ENCODE measurements at regions not wholly inside any gene's neighbourhood (a gene's known extent, or its start where the extent isn't known, plus 50 kb on each side); places are given as distances from the start of the nearest gene placed in this dataset.

DNA sequence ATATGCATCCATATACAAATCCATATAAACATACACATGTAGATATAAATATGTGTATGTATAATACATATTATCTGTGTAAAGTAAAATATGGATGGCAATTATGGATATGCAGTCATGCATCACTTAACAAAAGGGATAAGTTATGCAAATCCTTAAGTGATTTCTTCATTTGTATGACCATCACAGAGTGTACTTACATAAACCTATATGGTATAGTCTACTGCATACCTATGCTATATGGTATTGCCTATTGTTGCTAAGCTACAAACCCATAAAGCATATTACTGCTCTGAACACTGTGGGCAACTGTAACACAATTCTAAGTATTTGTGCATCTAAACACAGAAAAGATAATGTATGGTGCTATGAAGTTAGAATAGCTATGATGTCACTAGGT is 227.2 kb downstream of the SLC6A15 start:
- no peak for DNase-seq

DNA sequence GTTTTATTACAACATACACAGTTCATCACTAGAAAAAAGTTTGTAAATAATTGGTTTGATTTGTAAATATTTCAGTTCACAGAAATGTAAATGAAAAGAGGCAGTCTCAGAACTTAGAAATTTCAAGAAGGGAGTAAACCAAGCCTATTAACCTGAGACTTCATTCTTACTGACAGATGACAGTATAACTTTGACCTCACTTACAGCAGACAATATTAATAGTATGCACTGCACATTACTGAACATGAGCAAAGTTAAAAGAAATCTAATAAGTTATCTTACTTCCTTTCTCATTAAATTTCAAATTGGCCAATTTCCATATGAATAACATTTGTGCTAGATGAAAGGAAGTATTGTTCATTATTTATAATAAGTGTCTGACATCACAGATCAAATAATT is 235.8 kb downstream of the SLC6A15 start:
- DNase-seq = no peak

DNA sequence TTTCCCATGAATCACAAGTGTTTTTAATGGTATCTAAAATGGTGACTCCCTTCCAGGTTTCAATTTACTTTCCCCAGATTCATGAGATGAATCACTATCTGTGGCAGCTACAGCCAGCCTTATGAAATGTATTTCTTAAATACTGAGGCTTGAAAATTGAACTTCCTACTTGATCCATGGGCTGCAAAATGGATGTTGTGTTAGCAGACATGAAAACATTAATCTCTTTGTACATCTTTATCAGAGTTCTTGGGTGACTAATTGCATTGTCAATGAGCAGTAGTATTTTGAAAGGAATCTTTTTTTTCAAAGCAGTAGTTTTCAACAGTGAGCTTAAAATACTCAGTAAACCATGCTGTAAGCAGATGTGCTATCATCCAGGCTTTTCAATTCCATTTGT is 250.8 kb downstream of the SLC6A15 start:
- no peak for DNase-seq

DNA sequence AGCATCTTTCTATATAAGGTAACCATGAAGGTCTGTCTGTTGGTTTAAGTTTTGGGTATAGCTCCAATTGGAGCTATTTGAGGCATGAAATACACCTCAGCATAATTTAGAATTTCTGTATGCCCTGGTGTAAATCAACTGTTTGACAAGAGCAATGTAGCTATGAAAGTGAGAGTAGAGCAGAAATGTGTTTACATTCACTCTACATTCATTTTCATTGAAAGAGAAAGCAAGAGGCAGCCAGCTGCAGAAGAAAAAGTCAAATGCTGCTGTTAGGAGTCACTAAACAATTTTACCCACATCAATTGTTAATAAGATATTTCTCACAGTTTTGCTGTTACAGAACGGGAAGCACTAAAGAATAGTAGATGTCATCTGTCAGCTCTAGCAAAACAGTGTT is 252.5 kb downstream of the SLC6A15 start:
- DNase-seq = no peak

DNA sequence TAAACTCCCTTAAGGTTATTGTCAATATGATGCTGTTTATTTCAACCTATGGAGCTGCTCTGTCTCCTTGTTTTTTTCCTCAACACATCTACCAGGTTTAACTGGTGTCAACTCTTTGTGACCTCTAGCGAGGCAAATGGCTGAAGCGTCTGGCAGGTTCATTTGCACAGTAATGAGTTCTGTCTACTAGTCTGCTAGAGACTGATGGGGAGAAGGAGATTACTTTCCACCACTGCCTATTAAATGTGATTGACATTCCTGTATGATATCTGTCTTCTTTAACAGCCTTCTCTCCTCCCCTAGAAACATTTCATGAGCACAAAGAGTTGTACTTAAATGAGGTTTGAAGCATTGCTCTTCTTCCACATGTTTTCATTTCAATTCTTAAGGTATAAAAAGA is 253.7 kb downstream of the SLC6A15 start:
- no peak for DNase-seq

DNA sequence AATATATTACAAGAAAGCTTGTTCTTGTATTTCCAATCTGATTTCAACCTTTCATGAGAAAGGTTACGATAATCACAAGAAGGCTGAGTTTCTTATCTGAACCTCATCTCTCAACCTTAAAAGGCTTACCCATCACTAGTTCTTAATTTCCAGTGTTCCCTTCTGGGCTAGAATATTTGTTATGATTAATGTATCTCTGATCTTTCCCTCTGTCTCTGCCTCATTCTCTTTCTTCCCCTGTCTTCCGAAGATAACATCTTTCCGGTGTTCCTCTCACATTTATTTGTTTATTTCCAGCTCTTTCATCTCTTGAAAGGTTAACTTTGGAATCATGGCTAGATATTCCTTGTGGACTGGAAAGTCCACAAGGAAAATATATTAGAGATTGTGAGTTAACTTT is 255.9 kb downstream of the SLC6A15 start:
- DNase-seq = no peak

DNA sequence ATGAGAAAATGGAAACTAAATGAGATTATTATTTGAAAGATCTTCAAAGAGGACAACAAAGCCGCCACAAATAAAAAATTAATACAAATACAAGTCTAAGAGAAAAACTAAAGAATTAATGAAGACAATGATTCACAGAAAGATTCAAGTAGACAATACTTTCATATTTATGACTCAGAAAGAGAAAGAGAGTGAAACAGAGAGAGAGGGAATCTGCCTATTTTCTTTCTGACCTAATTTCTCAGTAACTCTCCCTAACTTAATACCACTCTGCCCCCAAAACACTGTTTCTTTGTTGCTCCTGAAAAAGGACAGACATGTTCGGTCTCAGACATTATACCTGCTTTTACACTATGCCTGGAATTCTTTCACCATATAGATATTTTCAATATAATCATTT is 259.1 kb downstream of the SLC6A15 start:
- DNase-seq = no peak

DNA sequence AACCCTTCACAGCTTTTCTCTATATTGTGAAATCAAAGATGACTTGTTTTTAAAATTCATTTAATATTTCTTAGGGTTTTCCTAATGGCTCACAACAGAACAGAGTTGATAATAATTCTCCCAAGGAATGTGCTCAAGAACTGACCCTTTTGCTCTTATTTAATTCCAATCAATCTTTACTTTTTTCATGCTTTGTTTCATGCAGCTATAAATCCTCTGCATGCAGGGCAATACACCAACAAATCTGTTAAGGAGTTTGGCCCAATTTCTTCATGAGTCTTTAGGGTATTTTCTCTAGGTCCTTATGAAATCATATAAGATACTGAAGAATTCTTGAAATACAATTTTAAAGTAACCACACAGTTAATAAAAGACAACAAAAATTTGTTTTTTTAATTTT is 264.2 kb downstream of the SLC6A15 start:
- DNase-seq = no peak

DNA sequence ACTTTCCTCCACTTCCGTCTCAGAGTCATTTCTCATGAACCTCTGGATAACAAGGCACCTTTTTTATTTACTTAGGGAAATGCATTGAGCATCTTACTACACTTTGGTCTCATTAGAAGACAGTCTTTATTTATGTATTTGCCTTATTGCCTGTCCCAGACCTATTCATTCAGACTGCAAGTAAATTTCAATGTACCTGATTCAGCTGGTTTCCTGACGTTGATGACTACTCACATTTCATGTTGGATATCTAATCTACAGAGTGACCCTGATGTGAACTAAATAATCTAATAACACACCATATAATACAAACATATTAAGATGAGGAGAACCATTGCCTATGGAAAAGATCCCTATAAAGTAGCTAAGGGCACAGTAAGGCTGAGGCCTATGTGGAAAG is 267.7 kb downstream of the SLC6A15 start:
- no peak for DNase-seq

DNA sequence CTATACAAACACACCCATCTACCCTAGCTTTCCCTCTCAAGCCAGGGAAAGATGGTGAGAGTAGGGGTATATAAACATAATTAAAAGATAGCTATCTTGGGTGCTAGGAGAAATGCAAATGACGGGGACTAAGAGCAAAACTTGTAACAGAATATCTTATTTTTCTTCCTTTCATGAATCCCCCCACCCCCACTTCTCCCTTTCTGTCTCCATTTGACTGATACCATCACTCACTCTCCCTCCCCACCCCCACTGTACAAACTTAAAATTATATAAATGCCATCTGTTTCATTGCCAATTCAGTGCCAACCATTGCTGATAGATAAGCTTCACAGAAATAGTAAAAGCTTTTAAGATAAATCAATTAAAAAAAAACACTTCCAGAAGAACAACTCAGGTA is 268.6 kb downstream of the SLC6A15 start:
- no peak for DNase-seq

DNA sequence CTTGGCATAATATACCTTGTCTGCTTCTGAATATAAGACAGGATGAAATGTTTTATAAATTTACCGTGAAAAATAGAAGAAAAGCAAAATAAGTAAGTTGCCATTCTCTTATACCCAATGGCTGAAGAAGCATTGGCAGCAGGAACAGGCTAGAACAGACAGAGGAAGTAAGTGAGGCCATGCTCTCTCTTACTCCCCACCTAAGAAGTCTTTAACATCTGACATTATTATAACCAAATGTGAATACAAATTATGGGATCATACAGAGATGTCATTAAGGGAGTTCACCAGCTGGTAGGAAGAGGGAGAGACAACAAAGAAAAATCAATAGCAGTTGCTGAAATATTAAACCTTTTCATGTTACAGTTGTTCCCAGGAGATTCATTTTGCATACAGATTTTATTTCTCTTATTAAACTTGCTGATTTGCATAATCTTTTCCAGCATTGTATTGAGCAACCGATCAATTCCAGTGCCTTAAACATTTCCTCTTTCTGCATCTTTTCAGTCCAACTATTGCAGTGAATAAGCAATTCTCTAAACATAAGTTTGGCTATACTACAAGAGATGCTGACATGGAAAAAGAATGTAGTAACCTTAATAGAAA is 270.6 kb downstream of the SLC6A15 start:
- DNase-seq = no peak

DNA sequence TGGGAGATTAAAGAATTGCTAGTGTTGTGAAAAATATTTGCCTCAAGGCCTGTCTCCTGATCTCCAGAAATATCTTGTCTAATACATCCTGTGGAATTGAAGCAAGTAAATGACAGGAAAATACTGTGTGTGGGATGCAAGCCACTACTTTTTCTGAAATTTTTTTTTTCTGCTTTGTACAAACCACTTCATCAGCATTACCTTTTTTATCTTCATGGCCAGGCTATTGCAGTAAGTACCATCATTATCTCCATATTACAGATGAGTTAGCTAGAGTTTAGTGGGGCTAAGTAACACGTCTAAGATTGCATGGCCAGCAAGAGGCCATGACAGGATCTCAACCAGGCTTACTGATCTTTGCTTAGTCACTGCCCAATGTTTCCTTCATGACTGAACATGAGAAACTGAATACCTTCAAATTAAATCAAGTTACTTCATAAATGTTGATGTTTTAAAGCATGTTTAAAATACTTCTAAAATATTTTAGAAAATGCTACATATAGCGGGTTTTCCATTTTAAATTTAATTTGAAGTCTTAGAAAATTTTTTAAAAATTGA is 273.7 kb downstream of the SLC6A15 start:
- DNase-seq = no peak

DNA sequence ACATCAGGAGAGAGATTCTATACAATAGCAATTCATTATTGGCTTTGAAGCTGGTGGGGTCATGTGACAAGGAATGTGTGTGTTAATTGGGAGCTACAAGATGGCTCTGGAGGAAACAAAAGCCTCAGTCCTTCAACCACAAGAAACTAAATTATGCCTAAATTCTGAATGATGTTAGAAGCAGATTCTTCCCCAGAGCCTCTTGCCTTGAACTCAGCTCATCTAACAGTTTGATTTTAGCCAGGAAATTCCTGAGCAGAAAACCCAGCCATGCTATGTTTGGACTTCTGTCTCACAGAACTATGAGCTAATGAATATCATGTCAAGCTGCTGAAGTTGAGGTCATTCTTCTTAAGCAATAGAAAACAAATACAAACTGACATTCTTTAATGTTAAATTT is 274.7 kb downstream of the SLC6A15 start:
- DNase-seq = no peak

DNA sequence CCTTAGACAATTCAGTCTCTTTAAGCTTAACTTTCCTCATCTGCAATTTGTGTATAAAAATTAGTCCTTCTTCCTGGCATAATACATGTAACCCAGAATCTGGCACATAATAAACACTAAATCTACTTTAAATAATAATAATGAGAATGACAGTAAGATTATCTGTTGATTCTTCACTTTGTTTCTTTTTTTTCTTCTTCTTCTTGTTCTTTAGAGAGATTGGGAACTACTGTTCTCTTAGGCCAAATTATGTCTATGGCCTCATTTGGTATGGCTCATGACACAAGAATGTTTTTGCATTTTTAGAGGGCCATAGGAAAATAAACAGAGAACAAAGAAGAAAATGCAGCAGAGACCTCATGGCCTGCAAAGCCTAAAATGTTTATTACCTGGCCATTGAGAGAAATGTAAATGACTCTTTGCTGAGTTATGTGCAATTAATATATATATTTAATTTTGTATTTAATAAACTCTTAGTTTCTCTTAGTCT is 275.8 kb downstream of the SLC6A15 start:
- DNase-seq = no peak

DNA sequence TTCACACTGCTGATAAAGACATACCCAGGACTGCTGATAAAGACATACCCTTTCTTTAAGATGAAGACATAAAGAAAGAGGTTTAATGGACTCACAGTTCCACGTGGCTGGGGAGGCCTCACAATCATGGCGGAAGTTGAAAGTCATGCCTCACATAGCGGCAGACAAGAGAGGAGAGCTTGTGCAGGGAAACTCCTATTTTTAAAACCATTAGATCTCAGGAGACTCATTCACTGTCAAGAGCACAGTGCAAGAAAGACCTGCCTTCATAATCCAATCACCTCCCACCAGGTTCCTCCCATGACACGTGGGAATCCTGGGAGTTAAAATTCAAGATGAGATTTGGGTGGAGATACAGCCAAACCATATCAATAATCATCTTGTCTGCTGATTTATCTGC is 278.1 kb downstream of the SLC6A15 start:
- no peak for DNase-seq

DNA sequence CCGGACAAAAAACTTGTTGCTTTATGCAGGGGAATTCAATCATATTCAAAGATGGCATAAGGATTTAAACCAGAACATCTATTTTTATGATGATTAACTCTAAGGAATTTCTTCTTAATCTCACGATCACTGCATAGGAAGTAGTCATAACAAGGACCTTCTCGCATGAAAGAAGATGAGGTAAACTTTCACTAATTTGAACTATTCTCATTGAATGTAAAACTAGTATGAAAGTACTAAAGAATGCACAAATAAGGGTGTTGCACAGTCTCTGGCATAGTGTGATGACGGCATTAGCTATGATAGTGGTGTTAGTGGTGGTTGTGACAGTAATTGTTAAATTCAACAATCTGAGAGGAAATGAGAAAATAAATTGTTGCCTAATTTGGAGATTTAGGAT is 280.0 kb downstream of the SLC6A15 start:
- no peak for DNase-seq

DNA sequence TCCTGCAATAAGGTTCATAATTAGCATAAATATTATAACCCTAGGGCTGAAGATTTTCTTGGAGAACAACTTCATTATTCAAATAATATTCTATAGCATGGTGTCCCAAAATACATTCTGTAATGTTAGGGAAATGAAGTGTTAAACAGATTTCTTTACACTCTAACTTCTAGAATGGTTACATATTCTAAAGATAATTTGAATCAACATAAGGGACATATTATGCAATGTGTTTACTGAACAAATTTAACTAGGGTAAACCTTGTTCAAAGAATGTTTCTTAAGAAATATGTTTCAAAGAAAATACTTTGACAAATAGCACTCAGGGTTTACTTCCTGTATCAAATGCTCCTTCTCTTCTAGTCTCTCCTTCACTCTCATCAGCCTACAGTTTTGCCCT is 281.6 kb downstream of the SLC6A15 start:
- no peak for DNase-seq

DNA sequence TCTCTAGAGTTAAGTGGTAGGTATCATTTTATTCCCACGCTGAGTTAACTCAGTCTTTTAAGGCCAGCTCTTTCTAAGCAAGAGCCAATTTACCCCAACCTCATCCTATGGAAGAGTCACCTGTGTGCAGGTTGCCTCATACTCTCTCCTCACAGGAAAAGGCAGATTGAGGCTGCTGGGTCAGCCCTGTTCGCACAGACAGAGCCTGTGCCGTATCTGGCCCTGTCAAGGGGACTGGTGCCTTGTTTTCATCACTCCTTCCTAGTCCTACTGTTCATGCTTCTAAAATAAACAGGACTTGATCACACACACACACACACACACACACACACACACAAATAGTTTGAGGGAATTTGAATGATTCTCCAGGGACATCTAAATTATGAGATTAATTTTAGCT is 285.0 kb downstream of the SLC6A15 start:
- no peak for DNase-seq

DNA sequence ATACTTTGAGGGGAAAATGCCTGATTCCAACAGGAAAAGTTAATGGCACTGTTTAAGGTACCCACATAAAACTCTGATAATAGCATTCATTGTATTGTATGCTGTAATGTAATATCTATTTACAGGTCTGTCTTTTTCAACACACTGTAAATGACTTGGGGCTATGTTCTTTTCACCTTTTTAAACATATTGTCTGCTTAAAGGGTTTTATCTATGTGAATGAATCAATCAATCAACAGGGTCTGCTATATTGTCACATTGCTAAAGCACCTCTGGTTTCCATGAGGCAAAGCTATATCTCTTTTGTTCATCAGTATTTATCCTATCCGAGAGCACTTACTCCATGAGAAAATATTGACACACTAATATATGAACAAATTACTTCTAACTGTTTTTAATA is 288.0 kb downstream of the SLC6A15 start:
- DNase-seq = no peak

DNA sequence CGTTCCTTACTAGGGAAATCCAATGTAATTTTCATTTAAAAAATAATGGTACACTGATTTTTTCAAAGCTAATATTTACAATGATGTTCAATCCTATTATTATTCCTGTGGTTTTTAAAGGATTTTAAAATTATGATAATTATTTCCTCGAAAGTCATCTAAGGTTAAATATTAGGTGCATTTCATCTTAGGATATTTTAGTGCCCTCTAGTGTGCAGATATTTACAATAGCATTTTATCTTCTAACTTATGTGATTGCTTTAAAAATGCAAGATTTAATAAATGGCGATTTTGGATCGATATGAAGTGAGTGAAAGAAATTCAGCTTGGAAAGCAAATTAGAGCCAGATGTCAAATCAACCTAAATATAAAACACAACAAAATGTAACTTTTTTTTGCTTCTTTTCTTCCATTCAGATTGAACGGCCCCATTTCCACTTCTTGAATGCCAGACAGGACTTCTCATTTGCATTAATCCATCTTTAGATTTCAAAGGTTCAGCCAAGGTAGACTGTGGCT is 293.5 kb downstream of the SLC6A15 start:
- no peak for DNase-seq

DNA sequence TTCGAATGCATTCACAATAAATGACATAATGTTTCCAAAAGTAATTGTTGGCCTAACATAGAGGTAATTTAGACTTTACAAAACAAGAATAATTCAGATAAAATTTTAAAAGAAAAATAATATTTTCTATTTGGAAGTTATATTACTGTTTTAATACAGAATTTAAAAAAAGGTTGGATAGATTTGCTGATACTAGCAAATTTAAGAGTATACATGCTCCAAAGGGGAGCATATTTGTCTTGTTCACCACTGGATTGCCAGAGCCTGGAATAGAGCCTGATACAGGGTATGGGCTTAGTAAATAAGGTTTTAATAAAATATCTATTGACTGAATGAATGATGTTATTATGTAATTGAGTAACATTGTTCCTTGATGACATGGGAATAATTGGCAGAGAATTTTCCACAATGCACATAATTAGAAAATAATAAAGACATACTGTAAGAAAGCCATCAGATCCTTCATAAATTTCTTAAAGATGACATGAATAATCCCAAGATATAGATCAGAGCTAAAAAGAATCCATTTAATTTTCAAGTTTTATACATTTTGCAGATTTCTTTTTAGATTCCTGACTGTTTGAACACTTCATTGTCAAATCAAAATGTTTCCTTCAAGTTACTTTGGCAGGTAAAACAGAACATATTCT is 305.3 kb downstream of the SLC6A15 start:
- no peak for DNase-seq

DNA sequence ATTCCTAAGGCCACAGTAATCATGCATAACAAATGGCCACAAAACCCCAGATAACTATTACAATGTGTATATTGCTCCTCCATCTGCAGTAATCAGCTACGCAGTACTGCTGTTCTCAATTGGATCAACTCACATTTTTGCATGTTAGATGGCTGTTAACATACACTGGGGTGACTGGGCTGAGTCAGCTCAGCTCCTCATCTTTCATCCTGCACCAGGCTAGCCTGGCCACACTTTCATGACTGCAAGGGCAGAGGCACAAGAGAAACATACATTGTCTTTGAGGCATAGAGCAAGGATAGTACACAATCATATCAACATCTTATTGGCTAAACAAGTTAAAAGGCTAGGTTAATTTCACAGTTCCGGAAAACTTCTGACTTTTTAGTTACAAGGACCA is 306.6 kb downstream of the SLC6A15 start:
- DNase-seq = no peak

DNA sequence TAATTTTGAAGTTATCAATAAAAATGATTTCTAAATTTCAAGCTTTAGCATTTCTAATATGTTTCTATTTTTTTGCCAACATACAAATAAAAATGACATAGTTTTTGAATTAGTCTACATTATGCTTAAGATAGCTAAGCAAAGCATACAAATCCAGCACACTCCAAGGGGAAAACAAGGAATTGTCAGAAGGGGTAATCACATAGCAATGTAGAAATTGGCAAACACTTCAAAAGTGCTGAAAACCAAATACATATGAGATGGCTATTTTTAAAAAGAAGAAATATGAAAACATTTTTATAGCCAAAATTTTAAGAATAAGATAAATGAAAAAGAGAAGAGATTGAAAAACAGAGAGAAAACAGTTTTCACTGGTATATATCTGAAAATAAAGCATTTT is 308.0 kb downstream of the SLC6A15 start:
- DNase-seq = no peak

Measured in amygdala (tissue), 56 donors.